ENCODE measurements at regions not wholly inside any gene's neighbourhood (a gene's known extent, or its start where the extent isn't known, plus 50 kb on each side); places are given as distances from the start of the nearest gene placed in this dataset.

GRCh38 chr11:45722144-45722543 is 56.7 kb upstream of the CHST1 start (continued):
- TF ChIP-seq CTCF (IDR thresholded peaks at IDR 0.05; ENCODE audit: control extremely low read depth in 1 of 3, insufficient read depth in 1 of 3, low read depth in 1 of 3, low read length in 3 of 3) (peak in 1 of 3 experiments; percentile 25; a peak in 1 of 4 replicates), ATF2 (IDR thresholded peaks at IDR 0.05; ENCODE audit: low read length) (no peak), POLR2A (IDR thresholded peaks at IDR 0.05; ENCODE audit: control extremely low read depth in 1 of 2, low read depth in 2 of 2, low read length in 2 of 2) (no peak), HDAC2 (IDR thresholded peaks at IDR 0.05; ENCODE audit: borderline replicate concordance in 1 of 2, low read depth in 2 of 2, low read length in 2 of 2) (no peak), EGR1 (IDR thresholded peaks at IDR 0.05; ENCODE audit: borderline replicate concordance, low read depth, low read length) (no peak), KDM4A (IDR thresholded peaks at IDR 0.05; ENCODE audit: low read depth, low read length, severe bottlenecking) (no peak), BCL11A (IDR thresholded peaks at IDR 0.05; ENCODE audit: low read depth in 2 of 2, low read length in 2 of 2) (no peak), SRF (IDR thresholded peaks at IDR 0.05; ENCODE audit: low read depth, low read length) (no peak), RXRA (IDR thresholded peaks at IDR 0.05; ENCODE audit: insufficient read depth, low read depth, low read length) (no peak), SP1 (IDR thresholded peaks at IDR 0.05; ENCODE audit: low read depth, low read length) (peak; percentile 94), BRCA1 (IDR thresholded peaks at IDR 0.05; ENCODE audit: low read depth, low read length) (no peak), CBX5 (IDR thresholded peaks at IDR 0.05; ENCODE audit: low read depth, low read length) (no peak), ASH2L (IDR thresholded peaks at IDR 0.05; ENCODE audit: low read length) (no peak), KDM1A (IDR thresholded peaks at IDR 0.05; ENCODE audit: borderline replicate concordance, low read length) (no peak), RAD21 (IDR thresholded peaks at IDR 0.05 in 1 of 2, conservative IDR thresholded peaks at IDR 0.05 in 1 of 2; ENCODE audit: low read depth in 2 of 2, low read length in 2 of 2) (no peak), FOSL1 (IDR thresholded peaks at IDR 0.05; ENCODE audit: insufficient read depth, low read depth, low read length) (no peak), TEAD4 (IDR thresholded peaks at IDR 0.05; ENCODE audit: low read depth, low read length) (no peak), RFX5 (IDR thresholded peaks at IDR 0.05; ENCODE audit: borderline replicate concordance, low read depth, low read length) (no peak), GTF2F1 (IDR thresholded peaks at IDR 0.05; ENCODE audit: borderline replicate concordance, low read depth, low read length) (no peak), SIN3A (conservative IDR thresholded peaks at IDR 0.05 in 1 of 2, IDR thresholded peaks at IDR 0.05 in 1 of 2; ENCODE audit: low read depth in 1 of 2, low read length in 2 of 2) (no peak), CTBP2 (IDR thresholded peaks at IDR 0.05; ENCODE audit: borderline replicate concordance, insufficient read depth, insufficient read length, low read length) (no peak)
